H9 (cell line): ENCODE measurements at regions not wholly inside any gene's neighbourhood (a gene's known extent, or its start where the extent isn't known, plus 50 kb on each side); places are given as distances from the start of the nearest gene placed in this dataset.

Experiments used
- DNase-seq: peaks from one replicate; pipeline ENCODE4 v3.0.0-alpha.2; 2017
- H2AFZ ChIP-seq: one replicate; pipeline ENCODE4 v1.6.1; 2013; ENCODE audit warnings: mild to moderate bottlenecking, low read length, control low read depth, moderate library complexity
- H2AK5ac ChIP-seq: 2 replicates; pipeline ENCODE4 v1.6.1; 2013; ENCODE audit warnings: low read length, control low read depth, mixed read lengths; ENCODE audit not compliant: insufficient read length
- H2BK120ac ChIP-seq: one replicate; pipeline ENCODE4 v1.6.1; 2013; ENCODE audit warnings: low read depth, mild to moderate bottlenecking, low read length, control low read depth, inconsistent platforms; ENCODE audit not compliant: poor library complexity, severe bottlenecking
- H2BK12ac ChIP-seq: 2 replicates; pipeline ENCODE4 v1.6.1; 2013; ENCODE audit warnings: low read length, control low read depth, mixed read lengths, low read depth; ENCODE audit not compliant: insufficient read length
- H2BK15ac ChIP-seq: 2 replicates; pipeline ENCODE4 v1.6.1; 2013; ENCODE audit warnings: low read depth, low read length, control low read depth
- H2BK20ac ChIP-seq: one replicate; pipeline ENCODE4 v1.6.1; 2013; ENCODE audit warnings: low read depth, mild to moderate bottlenecking, low read length, control low read depth, inconsistent platforms; ENCODE audit not compliant: poor library complexity, severe bottlenecking
- H2BK5ac ChIP-seq: 2 replicates; pipeline ENCODE4 v1.6.1; 2013; ENCODE audit warnings: low read length, control low read depth, mixed read lengths; ENCODE audit not compliant: insufficient read length
- H3K14ac ChIP-seq: 2 replicates; pipeline ENCODE4 v1.6.1; 2013; ENCODE audit warnings: low read length, control low read depth; ENCODE audit not compliant: insufficient read depth
- H3K18ac ChIP-seq: 2 replicates; pipeline ENCODE4 v1.6.1; 2013; ENCODE audit warnings: low read depth, mild to moderate bottlenecking, mixed read lengths, low read length, control low read depth; ENCODE audit not compliant: insufficient read length
- H3K23ac ChIP-seq: 2 replicates; pipeline ENCODE4 v1.6.1; 2013; ENCODE audit warnings: low read length, control low read depth, mixed read lengths, low read depth; ENCODE audit not compliant: insufficient read length
- H3K23me2 ChIP-seq: 2 replicates; pipeline ENCODE4 v1.6.1; 2013; ENCODE audit warnings: low read depth, mild to moderate bottlenecking, mixed read lengths, low read length, control low read depth; ENCODE audit not compliant: insufficient read length, poor library complexity, severe bottlenecking
- H3K27ac ChIP-seq: 2 replicates; pipeline ENCODE4 v1.5.1; 2013; ENCODE audit warnings: low read length, control low read depth, mixed read lengths, low read depth; ENCODE audit not compliant: insufficient read length
- H3K27me3 ChIP-seq: 2 replicates; pipeline ENCODE4 v1.6.1; 2013; ENCODE audit warnings: low read length, control low read depth, inconsistent platforms; ENCODE audit not compliant: insufficient read depth
- H3K4ac ChIP-seq: 2 replicates; pipeline ENCODE4 v1.6.1; 2013; ENCODE audit warnings: low read depth, mild to moderate bottlenecking, control low read depth, inconsistent platforms, low read length, moderate library complexity
- H3K4me1 ChIP-seq: 2 replicates; pipeline ENCODE4 v1.6.1; 2013; ENCODE audit warnings: low read length, control low read depth, inconsistent platforms; ENCODE audit not compliant: insufficient read depth
- H3K4me2 ChIP-seq: 2 replicates; pipeline ENCODE4 v1.6.1; 2013; ENCODE audit warnings: low read length, control low read depth, mixed read lengths; ENCODE audit not compliant: insufficient read length, insufficient read depth
- H3K56ac ChIP-seq: 2 replicates; pipeline ENCODE4 v1.6.1; 2013; ENCODE audit warnings: low read depth, mild to moderate bottlenecking, mixed read lengths, low read length, control low read depth; ENCODE audit not compliant: insufficient read length
- H3K79me1 ChIP-seq: 2 replicates; pipeline ENCODE4 v1.6.1; 2013; ENCODE audit warnings: low read depth, mild to moderate bottlenecking, moderate library complexity, low read length, control low read depth, inconsistent platforms; ENCODE audit not compliant: insufficient read depth, poor library complexity, severe bottlenecking
- H3K79me2 ChIP-seq: 2 replicates; pipeline ENCODE4 v1.6.1; 2013; ENCODE audit warnings: low read length, control low read depth, inconsistent platforms; ENCODE audit not compliant: insufficient read depth
- H3K9ac ChIP-seq: 2 replicates; pipeline ENCODE4 v1.6.1; 2013; ENCODE audit warnings: low read length, control low read depth, mixed read lengths; ENCODE audit not compliant: insufficient read length; ENCODE audit errors: extremely low read depth
- H3K9me3 ChIP-seq: one replicate; pipeline ENCODE4 v1.6.1; 2013; ENCODE audit warnings: low read depth, low read length, inconsistent platforms; ENCODE audit not compliant: control insufficient read depth
- H3T11ph ChIP-seq: one replicate; pipeline ENCODE4 v1.6.1; 2013; ENCODE audit warnings: mild to moderate bottlenecking, low read length, control low read depth, inconsistent platforms
- H4K20me1 ChIP-seq: one replicate; pipeline ENCODE4 v1.6.1; 2013; ENCODE audit not compliant: control insufficient read depth, insufficient read length, insufficient read depth
- H4K5ac ChIP-seq: 2 replicates; pipeline ENCODE4 v1.6.1; 2013; ENCODE audit warnings: low read depth, mild to moderate bottlenecking, mixed read lengths, low read length, control low read depth; ENCODE audit not compliant: insufficient read length
- H4K8ac ChIP-seq: replicated peaks from 2 replicates; pipeline ENCODE4 v1.6.1; 2013; ENCODE audit warnings: low read length, control low read depth, mixed read lengths, low read depth; ENCODE audit not compliant: insufficient read length
- H4K91ac ChIP-seq: 2 replicates; pipeline ENCODE4 v1.6.1; 2013; ENCODE audit warnings: low read depth, mild to moderate bottlenecking, moderate library complexity, mixed read lengths, low read length, control low read depth; ENCODE audit not compliant: insufficient read length
- H3K27ac Mint-ChIP-seq, 3 experiments: 2 replicates in 2 of 3; 3 replicates in 1 of 3; pipeline ENCODE4 v1.8.0; 2020 to 2021; ENCODE audit warnings: mixed read lengths in 3 of 3, mild to moderate bottlenecking in 1 of 3, moderate library complexity in 1 of 3
- H3K27me3 Mint-ChIP-seq: 2 replicates; pipeline ENCODE4 v1.8.0; 2021; ENCODE audit warnings: low read depth, mild to moderate bottlenecking, moderate library complexity, mixed read lengths
- H3K36me3 Mint-ChIP-seq, 3 experiments: 2 replicates in 2 of 3; 3 replicates in 1 of 3; pipeline ENCODE4 v1.8.0; 2020 to 2021; ENCODE audit warnings: low read depth in 3 of 3, mixed read lengths in 3 of 3; ENCODE audit not compliant: insufficient read depth in 1 of 3
- H3K4me1 Mint-ChIP-seq, 2 experiments: 2 replicates each; pipeline ENCODE4 v1.8.0; 2020; ENCODE audit warnings: mixed read lengths in 2 of 2
- H3K4me3 Mint-ChIP-seq, 2 experiments: 2 replicates in 1 of 2; 3 replicates in 1 of 2; pipeline ENCODE4 v1.8.0; 2020 to 2021; ENCODE audit warnings: mild to moderate bottlenecking in 2 of 2, mixed read lengths in 2 of 2, moderate library complexity in 1 of 2
- H3K9me3 Mint-ChIP-seq, 2 experiments: 2 replicates in 1 of 2; 3 replicates in 1 of 2; pipeline ENCODE4 v1.8.0; 2020; ENCODE audit warnings: mild to moderate bottlenecking in 2 of 2, mixed read lengths in 2 of 2, moderate library complexity in 1 of 2
- CTCF ChIP-seq: fragments of 200-600 bp; sonication (generic); conservative IDR thresholded peaks from 3 replicates; pipeline ENCODE4 v1.8.0; 2021; ENCODE audit warnings: antibody characterized with exemption, mild to moderate bottlenecking
- WGBS: extraction: QIAGEN DNeasy Blood & Tissue Kit; methylation state at CpG from one replicate; pipeline ENCODE4 v1.1.7; 2013; ENCODE audit warnings: missing lambda C conversion rate, low lambda C conversion rate, mixed read lengths; ENCODE audit not compliant: insufficient read length; ENCODE audit errors: extremely low coverage; 5-methylcytosine and 5-hydroxymethylcytosine counted together

GRCh38 chr10:25698638-25699037, 235.4 kb upstream of the MYO3A start:
- Histone ChIP-seq H3K23ac (no peak overlapping the region), H4K5ac (no peak overlapping the region), H4K20me1 (no peaks in the 10 kb centered on the region), H3K79me1 (no peaks in the 10 kb centered on the region), H3K18ac (no peak overlapping the region), H3K9me3 (no peaks in the 10 kb centered on the region), H2BK5ac (no peak overlapping the region), H3K23me2 (no peaks in the 10 kb centered on the region), H3T11ph (no peak overlapping the region), H2BK12ac (no peak overlapping the region), H2BK20ac (no peak overlapping the region), H3K14ac (no peak overlapping the region), H4K91ac (no peak overlapping the region), H3K9ac (no peak overlapping the region), H2AFZ (no peak overlapping the region), H3K4me2 (no peak overlapping the region), H3K4me1 (no peaks in the 10 kb centered on the region; the same call in 1 of the 2 replicates), H2AK5ac (no peak overlapping the region), H2BK120ac (no peak overlapping the region), H4K8ac (no peak overlapping the region), H3K4ac (no peak overlapping the region), H2BK15ac (no peak overlapping the region), H3K56ac (no peak overlapping the region), H3K27me3 (no peaks in the 10 kb centered on the region; the same call in 1 of the 2 replicates), H3K27ac (no peak overlapping the region), H3K79me2 (no peaks in the 10 kb centered on the region)
- Mint-ChIP-seq H3K36me3 (no peaks in the 10 kb centered on the region), H3K9me3 (no peaks in the 10 kb centered on the region; a peak in 1 of 5 replicates), H3K27ac (no peak overlapping the region), H3K4me1 (peaks cover 2% of the 10 kb centered on the region in 2 experiments; a peak in 3 of 4 replicates), H3K27me3 (no peaks in the 10 kb centered on the region), H3K4me3 (no peak overlapping the region)
- no peak for TF ChIP-seq CTCF
- DNase-seq = no peak
- no CpG with 5 or more reads among the region's 3 CpGs for WGBS
